Kidney epithelial cell (primary cell): ENCODE measurements at regions not wholly inside any gene's neighbourhood (a gene's known extent, or its start where the extent isn't known, plus 50 kb on each side); places are given as distances from the start of the nearest gene placed in this dataset.

Source experiments
- DNase-seq: peaks from one replicate; pipeline ENCODE4 v3.0.0-alpha.2; 2010; ENCODE audit warnings: low read depth
- H3K27me3 ChIP-seq: 2 replicates; pipeline ENCODE4 v1.6.0; 2011; ENCODE audit warnings: low read length; ENCODE audit not compliant: control insufficient read depth, insufficient read depth
- H3K36me3 ChIP-seq: 2 replicates; pipeline ENCODE4 v1.5.1; 2011; ENCODE audit warnings: low read length; ENCODE audit not compliant: control insufficient read depth, insufficient read depth
- H3K4me3 ChIP-seq: 2 replicates; pipeline ENCODE4 v1.5.1; 2011; ENCODE audit warnings: low read depth, mild to moderate bottlenecking, control low read depth, low read length
- TF ChIP-seq, protein P1 (sequence below): IDR thresholded peaks from 2 replicates; pipeline ENCODE4 v1.5.1; 2011; ENCODE audit warnings: mild to moderate bottlenecking, moderate library complexity, low read length, control low read depth, inconsistent platforms; ENCODE audit not compliant: insufficient read depth, poor library complexity, severe bottlenecking

DNA sequence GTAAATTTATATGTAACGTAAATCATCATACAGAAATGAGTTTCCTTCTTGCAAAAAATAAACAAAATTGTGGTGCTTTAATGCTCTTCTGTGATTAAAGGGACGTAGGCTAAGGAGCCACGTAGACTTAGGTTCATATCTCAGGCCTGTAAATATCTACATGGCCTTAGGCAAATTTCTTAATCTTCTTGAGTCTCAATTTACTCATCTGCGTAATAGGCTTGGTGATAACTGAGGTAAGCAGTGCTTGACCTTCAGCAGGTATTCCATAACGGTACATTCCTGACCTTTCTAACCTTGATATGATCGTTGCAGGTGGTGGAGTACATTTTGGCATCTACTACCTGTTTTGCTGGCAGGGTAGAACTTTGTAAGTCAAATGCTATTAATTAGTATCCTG is 65.2 kb upstream of the TLR3 start:
- TF ChIP-seq, protein P1, sequence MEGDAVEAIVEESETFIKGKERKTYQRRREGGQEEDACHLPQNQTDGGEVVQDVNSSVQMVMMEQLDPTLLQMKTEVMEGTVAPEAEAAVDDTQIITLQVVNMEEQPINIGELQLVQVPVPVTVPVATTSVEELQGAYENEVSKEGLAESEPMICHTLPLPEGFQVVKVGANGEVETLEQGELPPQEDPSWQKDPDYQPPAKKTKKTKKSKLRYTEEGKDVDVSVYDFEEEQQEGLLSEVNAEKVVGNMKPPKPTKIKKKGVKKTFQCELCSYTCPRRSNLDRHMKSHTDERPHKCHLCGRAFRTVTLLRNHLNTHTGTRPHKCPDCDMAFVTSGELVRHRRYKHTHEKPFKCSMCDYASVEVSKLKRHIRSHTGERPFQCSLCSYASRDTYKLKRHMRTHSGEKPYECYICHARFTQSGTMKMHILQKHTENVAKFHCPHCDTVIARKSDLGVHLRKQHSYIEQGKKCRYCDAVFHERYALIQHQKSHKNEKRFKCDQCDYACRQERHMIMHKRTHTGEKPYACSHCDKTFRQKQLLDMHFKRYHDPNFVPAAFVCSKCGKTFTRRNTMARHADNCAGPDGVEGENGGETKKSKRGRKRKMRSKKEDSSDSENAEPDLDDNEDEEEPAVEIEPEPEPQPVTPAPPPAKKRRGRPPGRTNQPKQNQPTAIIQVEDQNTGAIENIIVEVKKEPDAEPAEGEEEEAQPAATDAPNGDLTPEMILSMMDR, result no peak
- H3K27me3 ChIP-seq, result no peaks in the 10 kb centered on the region
- no peaks in the 10 kb centered on the region for H3K36me3 ChIP-seq
- no peak for DNase-seq
- H3K4me3 ChIP-seq, result no peak overlapping the region

DNA sequence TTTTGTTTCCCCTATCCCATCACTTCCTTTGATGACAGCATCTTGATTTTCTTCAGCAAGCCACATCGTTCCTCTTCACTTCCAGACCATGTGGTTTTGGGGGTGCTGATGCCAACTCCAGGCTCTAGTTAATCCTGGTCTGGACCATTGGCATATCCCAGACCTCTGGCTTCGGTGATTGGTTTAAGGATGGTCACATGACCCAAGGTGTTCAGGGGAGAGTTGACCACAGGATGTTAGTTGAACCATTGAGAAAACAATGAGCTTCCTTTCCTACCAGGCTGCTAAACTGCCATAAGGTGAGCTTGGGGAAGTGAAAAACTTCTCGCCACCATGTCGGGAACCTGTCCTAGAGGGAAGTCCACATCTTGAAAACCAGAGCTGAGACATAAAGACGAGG is 60.9 kb upstream of the TLR3 start:
- no peak overlapping the region for H3K4me3 ChIP-seq
- DNase-seq, result no peak
- no peaks in the 10 kb centered on the region for H3K36me3 ChIP-seq
- no peaks in the 10 kb centered on the region for H3K27me3 ChIP-seq
- TF ChIP-seq, protein P1, result no peak

DNA sequence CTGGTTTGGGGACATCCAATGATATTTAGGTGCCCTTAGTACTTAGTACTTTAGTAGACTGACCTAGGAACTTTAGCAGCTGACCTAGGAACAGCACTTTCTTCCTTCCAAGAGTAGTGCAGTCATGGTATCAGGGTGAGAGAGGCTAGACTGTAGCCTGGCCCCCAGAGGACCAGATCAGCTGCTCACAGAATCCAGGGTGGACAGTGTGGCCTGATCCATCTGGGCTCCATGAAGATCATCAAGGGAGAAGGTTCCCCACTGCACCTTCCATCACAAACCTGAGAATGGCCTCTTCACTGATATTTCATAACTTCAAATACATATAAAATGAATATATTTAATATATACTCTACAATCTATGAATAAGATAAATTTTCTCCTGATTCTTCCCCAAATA is 59.0 kb upstream of the TLR3 start:
- DNase-seq, result no peak
- no peak overlapping the region for H3K4me3 ChIP-seq
- H3K36me3 ChIP-seq, result no peaks in the 10 kb centered on the region
- no peaks in the 10 kb centered on the region for H3K27me3 ChIP-seq
- TF ChIP-seq, protein P1, result no peak

DNA sequence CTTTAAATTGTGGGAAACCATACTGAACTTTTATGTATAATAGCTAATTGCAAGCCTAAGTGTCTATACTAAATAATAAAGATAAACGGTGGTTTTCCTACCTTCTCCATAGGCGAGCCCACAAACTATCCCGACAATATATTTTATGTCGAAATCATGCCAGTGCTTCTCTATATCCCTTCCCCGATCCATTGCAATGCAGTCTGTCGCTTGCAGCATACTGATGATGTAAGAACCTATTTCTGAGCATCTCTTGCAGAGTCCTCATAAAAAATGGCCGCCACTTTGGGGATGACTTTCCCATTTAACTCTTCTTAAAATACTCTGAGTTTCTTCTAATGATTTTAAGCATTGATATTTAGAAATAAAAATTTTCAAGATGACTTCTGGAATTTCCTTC is 58.1 kb upstream of the TLR3 start:
- TF ChIP-seq, protein P1, result no peak
- no peak for DNase-seq
- no peaks in the 10 kb centered on the region for H3K36me3 ChIP-seq
- H3K27me3 ChIP-seq, result no peaks in the 10 kb centered on the region
- no peak overlapping the region for H3K4me3 ChIP-seq

DNA sequence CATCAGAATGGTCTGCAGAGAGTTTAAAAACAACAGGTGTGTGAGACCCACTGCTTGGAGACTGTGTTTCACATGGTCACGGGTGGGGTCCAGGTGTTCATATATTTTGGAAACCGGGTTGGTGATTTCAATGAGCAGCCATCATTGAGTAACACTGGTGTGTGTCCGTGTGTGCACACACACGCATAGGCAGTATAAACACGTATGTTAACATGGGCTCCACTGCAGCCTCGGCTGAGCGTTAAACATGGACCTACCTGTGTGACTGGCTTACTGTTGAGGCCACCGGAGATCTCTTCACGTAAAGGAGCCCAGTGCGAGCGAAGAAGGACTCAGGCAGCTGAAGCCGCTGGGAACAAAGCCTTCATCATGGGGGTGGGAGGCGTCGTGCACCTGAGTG is 56.9 kb upstream of the TLR3 start:
- Histone ChIP-seq H3K27me3 (no peaks in the 10 kb centered on the region), H3K4me3 (no peak overlapping the region), H3K36me3 (no peaks in the 10 kb centered on the region)
- TF ChIP-seq, protein P1, result no peak
- no peak for DNase-seq

DNA sequence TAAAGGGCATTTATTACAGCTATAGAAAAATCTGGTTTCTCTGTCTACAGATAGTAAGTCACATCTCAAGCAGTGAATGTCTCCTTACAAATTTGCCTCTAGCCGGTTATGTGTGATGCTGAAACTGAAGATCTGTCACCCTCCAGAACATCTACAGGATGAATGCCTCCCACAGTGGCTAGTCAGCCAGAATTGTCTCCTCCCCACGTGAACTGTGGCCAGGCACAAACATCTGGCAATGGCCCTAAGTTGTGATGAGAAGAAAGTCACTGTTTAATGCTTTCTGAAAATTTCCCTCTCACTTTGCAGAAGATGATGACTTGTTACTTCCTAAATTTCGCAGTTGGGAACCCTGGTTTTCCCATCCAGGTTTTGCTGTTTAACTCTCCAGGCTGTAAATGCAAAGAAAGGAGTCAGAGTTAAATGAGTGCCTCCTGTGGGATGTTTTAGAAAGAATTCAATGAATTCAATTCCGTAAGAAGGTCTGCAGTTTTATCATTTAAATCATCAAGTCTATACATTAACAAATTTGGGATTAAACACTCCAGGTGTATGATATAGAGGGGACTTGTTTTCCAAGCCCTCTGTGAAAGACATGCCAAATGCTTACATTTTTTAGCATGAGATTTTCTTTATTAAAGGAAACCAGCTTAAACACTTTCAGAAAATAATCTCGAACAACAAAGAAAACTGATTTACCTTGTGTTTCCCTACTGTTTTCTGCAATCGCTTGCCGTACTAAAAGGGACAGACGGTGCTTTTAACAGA is 55.4 kb upstream of the TLR3 start:
- no peaks in the 10 kb centered on the region for H3K36me3 ChIP-seq
- no peak for DNase-seq
- H3K27me3 ChIP-seq, result no peaks in the 10 kb centered on the region
- no peak overlapping the region for H3K4me3 ChIP-seq
- TF ChIP-seq, protein P1, result no peak
